IMR-90 (cell line): ENCODE measurements at regions not wholly inside any gene's neighbourhood (a gene's known extent, or its start where the extent isn't known, plus 50 kb on each side); places are given as distances from the start of the nearest gene placed in this dataset.

Experiments used
- CEBPB ChIP-seq: IDR thresholded peaks from 2 replicates; pipeline ENCODE4 v1.6.1; 2012; ENCODE audit warnings: low read depth, low read length, improper control_type of control experiment
- MAFK ChIP-seq: IDR thresholded peaks from 2 replicates; pipeline ENCODE4 v1.6.1; 2012; ENCODE audit warnings: low read depth, low read length, improper control_type of control experiment
- MAZ ChIP-seq: IDR thresholded peaks from 2 replicates; pipeline ENCODE4 v1.6.1; 2012; ENCODE audit warnings: low read depth, mild to moderate bottlenecking, low read length, improper control_type of control experiment, moderate library complexity, borderline replicate concordance
- POLR2A ChIP-seq: IDR thresholded peaks from 2 replicates; pipeline ENCODE4 v1.6.1; 2012; ENCODE audit warnings: mild to moderate bottlenecking, low read depth, low read length
- RAD21 ChIP-seq: IDR thresholded peaks from 2 replicates; pipeline ENCODE4 v1.6.1; 2012; ENCODE audit warnings: low read length, improper control_type of control experiment
- RFX5 ChIP-seq: IDR thresholded peaks from 2 replicates; pipeline ENCODE4 v1.8.0; 2012; ENCODE audit warnings: low read depth, mild to moderate bottlenecking, low read length, moderate library complexity
- SMC3 ChIP-seq: fragments of 150-350 bp; IDR thresholded peaks from 2 replicates; pipeline ENCODE4 v1.6.1; 2016; ENCODE audit warnings: low read depth, mild to moderate bottlenecking, antibody characterized with exemption, low read length, moderate library complexity
- TF ChIP-seq, protein P1 (sequence below): conservative IDR thresholded peaks from 2 replicates; pipeline ENCODE4 v1.5.1; 2012; ENCODE audit warnings: mild to moderate bottlenecking, low read depth, low read length, improper control_type of control experiment
- TF ChIP-seq, protein P2 (sequence below): fragments of 150-350 bp; IDR thresholded peaks from 2 replicates; pipeline ENCODE4 v1.6.1; 2017; ENCODE audit warnings: mild to moderate bottlenecking, antibody characterized with exemption, low read length, low read depth

DNA sequence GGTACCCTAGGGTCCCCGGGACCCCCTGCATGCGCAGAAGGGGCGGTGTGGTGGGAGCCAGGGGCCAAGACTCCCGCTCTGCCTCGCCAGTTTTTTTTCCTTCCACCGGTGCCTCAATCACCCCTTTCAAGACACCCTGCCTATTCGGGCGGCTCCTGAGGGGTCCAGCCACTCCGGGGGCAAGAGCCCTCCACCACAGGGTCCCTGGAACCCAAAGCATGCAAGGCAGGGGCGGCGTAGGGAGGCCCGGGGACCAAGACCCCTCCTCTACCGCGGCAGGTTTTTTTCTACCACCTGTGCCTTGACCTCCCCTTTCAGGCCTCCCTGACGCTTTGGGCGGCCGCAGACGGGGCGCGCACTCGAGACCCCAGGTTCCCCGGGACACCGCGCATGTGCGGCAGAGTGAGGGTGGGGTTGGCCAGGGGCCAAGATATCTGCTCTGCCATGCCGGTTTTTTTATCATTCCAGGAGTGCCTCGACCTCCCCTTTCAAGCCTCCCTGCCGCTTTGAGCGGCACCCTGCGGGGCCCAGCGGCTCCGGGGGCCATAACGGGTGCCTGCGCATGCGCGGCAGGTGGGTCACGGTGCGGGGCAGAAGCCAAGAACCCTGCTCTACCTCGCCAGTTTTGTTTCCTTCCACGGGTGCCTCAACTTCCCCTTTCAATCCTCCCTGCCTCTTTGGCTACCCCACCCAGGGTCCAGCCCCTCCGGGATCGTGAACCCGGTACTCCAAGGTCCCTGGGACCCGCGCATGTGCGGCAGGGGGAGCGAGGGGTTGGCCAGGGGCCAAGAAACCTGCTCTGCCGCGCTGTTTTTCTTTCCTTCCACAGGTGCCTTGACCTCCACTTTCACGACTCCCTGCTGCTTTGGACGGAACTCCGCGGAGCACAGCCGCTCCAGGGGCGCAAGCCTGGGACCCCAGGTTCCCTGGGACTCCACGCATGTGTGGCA, 328.1 kb downstream of the ALG10 start:
- TF ChIP-seq, protein P1, sequence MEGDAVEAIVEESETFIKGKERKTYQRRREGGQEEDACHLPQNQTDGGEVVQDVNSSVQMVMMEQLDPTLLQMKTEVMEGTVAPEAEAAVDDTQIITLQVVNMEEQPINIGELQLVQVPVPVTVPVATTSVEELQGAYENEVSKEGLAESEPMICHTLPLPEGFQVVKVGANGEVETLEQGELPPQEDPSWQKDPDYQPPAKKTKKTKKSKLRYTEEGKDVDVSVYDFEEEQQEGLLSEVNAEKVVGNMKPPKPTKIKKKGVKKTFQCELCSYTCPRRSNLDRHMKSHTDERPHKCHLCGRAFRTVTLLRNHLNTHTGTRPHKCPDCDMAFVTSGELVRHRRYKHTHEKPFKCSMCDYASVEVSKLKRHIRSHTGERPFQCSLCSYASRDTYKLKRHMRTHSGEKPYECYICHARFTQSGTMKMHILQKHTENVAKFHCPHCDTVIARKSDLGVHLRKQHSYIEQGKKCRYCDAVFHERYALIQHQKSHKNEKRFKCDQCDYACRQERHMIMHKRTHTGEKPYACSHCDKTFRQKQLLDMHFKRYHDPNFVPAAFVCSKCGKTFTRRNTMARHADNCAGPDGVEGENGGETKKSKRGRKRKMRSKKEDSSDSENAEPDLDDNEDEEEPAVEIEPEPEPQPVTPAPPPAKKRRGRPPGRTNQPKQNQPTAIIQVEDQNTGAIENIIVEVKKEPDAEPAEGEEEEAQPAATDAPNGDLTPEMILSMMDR: no peak
- TF ChIP-seq POLR2A (no peak), MAZ (no peak), SMC3 (no peak), RFX5 (no peak), RAD21 (no peak), CEBPB (no peak), MAFK (no peak)
- TF ChIP-seq, protein P2, sequence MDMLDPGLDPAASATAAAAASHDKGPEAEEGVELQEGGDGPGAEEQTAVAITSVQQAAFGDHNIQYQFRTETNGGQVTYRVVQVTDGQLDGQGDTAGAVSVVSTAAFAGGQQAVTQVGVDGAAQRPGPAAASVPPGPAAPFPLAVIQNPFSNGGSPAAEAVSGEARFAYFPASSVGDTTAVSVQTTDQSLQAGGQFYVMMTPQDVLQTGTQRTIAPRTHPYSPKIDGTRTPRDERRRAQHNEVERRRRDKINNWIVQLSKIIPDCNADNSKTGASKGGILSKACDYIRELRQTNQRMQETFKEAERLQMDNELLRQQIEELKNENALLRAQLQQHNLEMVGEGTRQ: no peak
